Fibroblast of villous mesenchyme (primary cell): ENCODE measurements at regions not wholly inside any gene's neighbourhood (a gene's known extent, or its start where the extent isn't known, plus 50 kb on each side); places are given as distances from the start of the nearest gene placed in this dataset.
A peak's percentile ranks its signal among the peaks of the same experiment; 100 is the strongest.
"Not testable (repeated sequence)": the region's sequence is repeated elsewhere in the genome, so short reads cannot be mapped to it uniquely, and the experiment has no call there.

Experiments used
- DNase-seq: peaks from one replicate; pipeline ENCODE4 v3.0.0-alpha.2; 2010; ENCODE audit warnings: low read depth
- H3K4me3 ChIP-seq: 2 replicates; pipeline ENCODE4 v1.5.1; 2011; ENCODE audit warnings: low read depth, mild to moderate bottlenecking, low read length
- TF ChIP-seq, protein P1 (sequence below): IDR thresholded peaks from 2 replicates; pipeline ENCODE4 v1.5.1; 2012; ENCODE audit warnings: low read depth, mild to moderate bottlenecking, low read length; ENCODE audit not compliant: insufficient read depth

DNA sequence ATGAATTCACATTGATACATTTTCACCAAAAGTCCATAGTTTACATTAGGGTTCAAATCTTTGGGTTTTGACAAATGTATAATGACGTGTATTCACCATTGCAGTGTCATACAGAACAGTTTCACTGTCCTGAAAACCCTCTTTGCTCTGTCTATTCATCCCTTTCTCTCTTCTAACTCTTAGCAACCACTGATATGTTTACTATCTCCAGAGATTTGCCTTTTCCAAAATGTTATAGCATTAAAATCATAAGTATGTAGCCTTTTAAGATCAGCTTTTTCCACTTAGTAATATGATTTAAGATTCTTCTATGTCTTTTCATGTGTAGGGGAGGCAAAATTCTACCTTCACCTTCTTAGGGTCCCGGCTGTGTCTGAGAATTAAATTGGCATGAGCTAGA lies 203.8 kb downstream of the TPRG1 start:
- DNase-seq = no peak
- TF ChIP-seq, protein P1, sequence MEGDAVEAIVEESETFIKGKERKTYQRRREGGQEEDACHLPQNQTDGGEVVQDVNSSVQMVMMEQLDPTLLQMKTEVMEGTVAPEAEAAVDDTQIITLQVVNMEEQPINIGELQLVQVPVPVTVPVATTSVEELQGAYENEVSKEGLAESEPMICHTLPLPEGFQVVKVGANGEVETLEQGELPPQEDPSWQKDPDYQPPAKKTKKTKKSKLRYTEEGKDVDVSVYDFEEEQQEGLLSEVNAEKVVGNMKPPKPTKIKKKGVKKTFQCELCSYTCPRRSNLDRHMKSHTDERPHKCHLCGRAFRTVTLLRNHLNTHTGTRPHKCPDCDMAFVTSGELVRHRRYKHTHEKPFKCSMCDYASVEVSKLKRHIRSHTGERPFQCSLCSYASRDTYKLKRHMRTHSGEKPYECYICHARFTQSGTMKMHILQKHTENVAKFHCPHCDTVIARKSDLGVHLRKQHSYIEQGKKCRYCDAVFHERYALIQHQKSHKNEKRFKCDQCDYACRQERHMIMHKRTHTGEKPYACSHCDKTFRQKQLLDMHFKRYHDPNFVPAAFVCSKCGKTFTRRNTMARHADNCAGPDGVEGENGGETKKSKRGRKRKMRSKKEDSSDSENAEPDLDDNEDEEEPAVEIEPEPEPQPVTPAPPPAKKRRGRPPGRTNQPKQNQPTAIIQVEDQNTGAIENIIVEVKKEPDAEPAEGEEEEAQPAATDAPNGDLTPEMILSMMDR = no peak
- no peak overlapping the region for H3K4me3 ChIP-seq

DNA sequence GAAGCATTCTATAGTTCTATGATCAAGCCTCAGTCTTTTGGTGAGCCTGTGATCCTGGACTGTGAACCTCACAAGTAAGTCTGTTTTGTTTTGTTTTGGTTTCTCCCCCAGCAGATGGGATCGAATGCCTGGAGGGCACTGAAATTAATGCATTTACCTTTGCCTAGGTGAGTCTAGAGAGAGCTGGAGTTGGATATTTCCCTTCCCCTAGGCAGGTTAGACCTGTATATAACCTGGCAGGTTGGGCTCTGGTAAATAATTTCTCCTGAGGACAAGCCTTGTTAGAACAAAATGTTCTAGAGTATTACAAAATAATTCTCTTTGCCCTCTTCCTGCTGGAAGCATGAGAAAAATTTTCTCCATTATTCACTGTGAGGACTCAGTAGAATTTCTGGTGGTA lies 211.9 kb downstream of the TPRG1 start:
- no peak overlapping the region for H3K4me3 ChIP-seq
- DNase-seq = no peak
- TF ChIP-seq, protein P1 = no peak

DNA sequence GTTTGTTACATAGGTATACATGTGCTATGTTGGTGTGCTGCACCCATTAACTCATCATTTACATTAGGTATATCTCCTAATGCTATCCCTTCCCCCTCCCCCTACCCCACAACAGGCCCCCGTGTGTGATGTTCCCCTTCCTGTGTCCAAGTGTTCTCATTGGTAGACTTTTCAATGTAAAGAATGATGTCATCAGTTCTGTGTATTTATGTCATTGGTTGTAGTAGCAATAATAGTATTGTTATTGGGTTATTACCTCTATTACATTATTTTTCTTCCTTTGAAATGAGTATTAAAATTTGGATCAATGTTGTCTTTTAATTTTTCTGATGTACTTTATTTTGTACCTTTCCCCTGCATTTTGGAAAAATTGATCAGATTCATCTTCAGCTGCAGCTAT lies 214.1 kb downstream of the TPRG1 start:
- H3K4me3 ChIP-seq, DNase-seq: not testable (repeated sequence)

DNA sequence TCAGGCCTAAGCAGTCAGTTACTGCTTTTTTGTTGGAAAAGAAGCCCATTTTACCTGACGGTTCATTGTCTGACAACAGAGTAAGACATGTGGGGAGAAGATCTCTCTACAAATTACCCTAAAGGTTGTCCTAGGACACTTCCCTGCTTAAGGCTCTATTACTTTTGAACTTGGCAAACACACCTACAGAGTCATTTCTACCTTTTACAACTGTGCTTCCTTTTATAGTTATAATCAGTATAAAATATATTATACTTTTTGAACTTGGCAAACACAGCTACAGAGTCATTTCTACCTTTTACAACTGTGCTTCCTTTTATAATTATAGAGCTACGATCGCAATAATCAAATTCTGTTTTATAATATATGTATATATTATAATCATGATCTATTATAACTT lies 215.0 kb downstream of the TPRG1 start:
- DNase-seq = no peak
- H3K4me3 ChIP-seq = no peak overlapping the region
- TF ChIP-seq, protein P1 = no peak

DNA sequence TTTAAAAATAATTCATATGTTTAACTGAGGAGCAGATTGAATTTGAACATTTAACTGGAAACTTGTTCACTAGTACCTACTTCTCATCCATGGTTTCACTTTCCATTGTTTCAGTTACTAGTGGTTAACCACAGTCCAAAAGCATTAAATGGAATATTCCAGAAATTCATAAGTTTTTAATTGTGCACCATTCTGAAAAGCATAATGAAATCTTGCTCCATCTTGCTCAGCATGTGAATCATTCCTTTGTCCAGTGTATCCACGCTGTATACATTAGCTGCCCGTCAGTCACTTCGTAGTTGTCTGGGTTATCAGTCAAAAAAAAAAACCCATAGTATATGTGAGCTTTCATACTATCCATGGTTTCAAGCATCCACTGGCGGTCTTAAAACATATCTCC lies 217.6 kb downstream of the TPRG1 start:
- TF ChIP-seq, protein P1 = no peak
- no peak for DNase-seq
- H3K4me3 ChIP-seq = no peak overlapping the region

DNA sequence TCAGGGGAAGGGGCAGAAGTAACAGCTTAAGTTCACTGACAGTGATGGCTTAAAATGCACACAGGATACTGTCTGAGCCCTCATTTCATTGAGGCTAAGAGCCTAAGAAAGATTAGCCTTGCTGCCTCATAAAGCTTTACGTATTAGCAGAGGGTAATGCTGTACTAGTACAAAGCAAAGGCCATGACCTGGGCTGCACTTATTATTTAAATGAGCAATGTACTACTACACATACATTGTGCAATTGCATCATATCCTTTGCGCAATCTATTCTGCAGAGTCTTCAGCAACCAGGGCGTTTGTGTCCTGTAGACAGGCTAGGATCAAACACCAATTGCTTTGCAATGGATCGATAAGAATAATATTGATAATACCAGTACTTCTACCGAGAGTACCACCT lies 221.8 kb downstream of the TPRG1 start:
- no peak overlapping the region for H3K4me3 ChIP-seq
- DNase-seq = peak; percentile 73
- TF ChIP-seq, protein P1 = no peak

DNA sequence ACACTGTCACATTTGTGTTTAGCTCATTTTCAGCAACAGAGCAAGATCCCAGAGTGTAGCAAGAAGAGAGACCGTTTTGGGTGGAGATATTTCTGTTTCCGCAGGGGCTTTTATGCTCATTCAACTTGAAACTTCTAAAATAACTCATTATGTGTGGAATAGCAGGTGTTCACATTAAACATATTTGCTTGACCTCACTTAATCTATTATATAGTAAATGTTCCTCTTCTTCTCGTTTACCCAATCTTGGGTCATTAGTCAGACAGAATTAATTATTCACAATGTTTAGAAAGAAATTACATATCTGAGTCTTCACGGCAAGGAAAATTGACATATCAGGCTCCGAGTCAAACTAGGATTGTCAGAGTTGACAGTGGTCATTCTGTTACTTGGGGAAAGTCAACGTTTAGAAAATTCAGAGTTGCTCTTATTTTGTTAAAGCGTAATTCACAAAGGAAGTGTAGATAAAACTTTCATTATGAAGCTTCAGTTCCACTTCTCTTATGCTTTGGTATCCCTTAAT lies 222.9 kb downstream of the TPRG1 start:
- no peak overlapping the region for H3K4me3 ChIP-seq
- DNase-seq = no peak
- TF ChIP-seq, protein P1 = no peak
